Kidney (tissue), 13 donors: ENCODE measurements at regions not wholly inside any gene's neighbourhood (a gene's known extent, or its start where the extent isn't known, plus 50 kb on each side); places are given as distances from the start of the nearest gene placed in this dataset.

Experiments used
- DNase-seq, 5 donors: peaks; one replicate each; pipeline ENCODE4 v3.0.0-alpha.2; 2013 to 2020
- FAIRE-seq: peaks from 2 replicates; lab custom pipeline; 2012; peaks lifted over from hg19 to GRCh38; lab: Jason Lieb, UNC
- H3K27ac ChIP-seq, 2 donors: one replicate each; pipeline ENCODE4 v1.7.0; 2013; ENCODE audit warnings: low read depth in 2 of 2, low read length in 2 of 2, inconsistent platforms in 1 of 2
- H3K27me3 ChIP-seq: one replicate; pipeline ENCODE4 v1.7.1; 2013; ENCODE audit warnings: low read length, inconsistent platforms; ENCODE audit not compliant: control insufficient read depth, insufficient read depth
- H3K36me3 ChIP-seq, 3 donors: one replicate each; pipeline versions ENCODE4 v1.7.0 to v1.7.1; 2013; ENCODE audit warnings: low read length in 3 of 3, control low read depth in 1 of 3, inconsistent platforms in 1 of 3; ENCODE audit not compliant: insufficient read depth in 3 of 3, control insufficient read depth in 2 of 3
- H3K4me1 ChIP-seq, 3 donors: one replicate each; pipeline versions ENCODE4 v1.7.0 to v1.7.1; 2013; ENCODE audit warnings: low read length in 3 of 3, inconsistent platforms in 1 of 3, low read depth in 1 of 3; ENCODE audit not compliant: control insufficient read depth in 2 of 3, insufficient read depth in 2 of 3
- H3K4me3 ChIP-seq, 3 donors: one replicate each; pipeline versions ENCODE4 v1.7.0 to v1.8.1; 2013; ENCODE audit warnings: low read length in 3 of 3, control low read depth in 1 of 3, inconsistent platforms in 1 of 3
- H3K9ac ChIP-seq, 3 donors: one replicate each; pipeline versions ENCODE4 v1.7.0 to v1.7.1; 2013; ENCODE audit warnings: low read length in 3 of 3, control low read depth in 1 of 3, inconsistent platforms in 1 of 3
- H3K9me3 ChIP-seq, 3 donors: one replicate each; pipeline versions ENCODE4 v1.7.0 to v1.7.1; 2013; ENCODE audit warnings: low read length in 3 of 3, control low read depth in 1 of 3, inconsistent platforms in 1 of 3; ENCODE audit not compliant: control insufficient read depth in 2 of 3, insufficient read depth in 1 of 3
- intact Hi-C: fragments of 100-400 bp; cut with DNase I; formaldehyde crosslinking; loops from one replicate; pipeline ENCODE4 v1.11.1; 2022
- TF ChIP-seq, protein P1 (sequence below): IDR thresholded peaks from 3 replicates; pipeline ENCODE4 v1.5.1; 2012; ENCODE audit warnings: mild to moderate bottlenecking, moderate library complexity, borderline replicate concordance; ENCODE audit not compliant: insufficient read depth; ENCODE audit errors: extremely low read depth
- donor health status: control.
- donor health status: control.
- donor health status: control.
- donor health status: control.
- donor health status: control.
- donor health status: DM: yes; HTN: yes; CAD: no.
- donor health status: Normal renal cell carcinoma (clear cell type).

DNA sequence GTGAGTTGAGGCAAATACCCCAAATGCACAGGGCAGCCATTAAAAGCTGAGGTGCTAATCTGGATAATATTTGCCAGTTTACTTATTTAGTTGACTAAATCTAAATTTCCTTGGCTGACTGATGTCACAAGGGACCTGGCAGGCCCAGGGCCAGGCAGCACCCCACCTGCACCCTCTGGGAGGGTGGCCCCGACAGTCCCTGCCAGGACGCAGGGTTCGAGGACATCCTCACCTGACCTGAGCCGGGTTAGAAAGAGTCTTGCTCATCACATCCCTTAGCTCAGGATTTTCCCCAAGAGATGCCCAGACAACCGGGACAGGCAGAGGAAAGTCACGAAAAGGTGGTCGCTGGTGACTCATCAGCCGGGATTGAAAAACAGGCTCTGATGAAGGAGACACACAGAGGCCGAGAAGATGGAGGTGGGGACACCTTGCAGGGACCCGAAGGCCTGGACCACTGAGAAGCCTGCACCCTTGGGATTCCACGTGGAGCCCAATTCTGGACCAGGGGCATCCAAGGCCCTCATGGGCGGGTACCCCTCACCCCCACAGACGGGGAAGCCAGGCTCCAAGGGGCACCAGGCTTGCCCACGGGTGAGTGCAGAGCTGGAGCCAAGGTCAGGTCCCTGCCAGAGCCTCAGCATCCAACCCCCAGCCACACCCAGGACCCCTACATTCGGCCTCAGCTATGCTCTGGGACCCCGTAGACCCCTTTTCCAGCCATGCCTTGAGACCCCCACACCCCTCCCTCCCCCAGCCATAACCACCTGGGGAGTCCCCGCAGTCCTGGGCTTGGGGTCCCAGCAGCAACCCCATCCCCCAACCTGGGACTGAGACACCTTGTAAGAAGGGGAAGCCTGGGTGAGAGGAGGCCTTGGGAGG is 103.2 kb downstream of the SOX1 start:
- peaks cover 2% of the 10 kb centered on the region for H3K27me3 ChIP-seq
- no peaks in the 10 kb centered on the region for H3K4me1 ChIP-seq
- H3K9ac ChIP-seq: no peak overlapping the region
- intact Hi-C loops: no loop called here
- no peak overlapping the region for H3K27ac ChIP-seq
- TF ChIP-seq, protein P1, sequence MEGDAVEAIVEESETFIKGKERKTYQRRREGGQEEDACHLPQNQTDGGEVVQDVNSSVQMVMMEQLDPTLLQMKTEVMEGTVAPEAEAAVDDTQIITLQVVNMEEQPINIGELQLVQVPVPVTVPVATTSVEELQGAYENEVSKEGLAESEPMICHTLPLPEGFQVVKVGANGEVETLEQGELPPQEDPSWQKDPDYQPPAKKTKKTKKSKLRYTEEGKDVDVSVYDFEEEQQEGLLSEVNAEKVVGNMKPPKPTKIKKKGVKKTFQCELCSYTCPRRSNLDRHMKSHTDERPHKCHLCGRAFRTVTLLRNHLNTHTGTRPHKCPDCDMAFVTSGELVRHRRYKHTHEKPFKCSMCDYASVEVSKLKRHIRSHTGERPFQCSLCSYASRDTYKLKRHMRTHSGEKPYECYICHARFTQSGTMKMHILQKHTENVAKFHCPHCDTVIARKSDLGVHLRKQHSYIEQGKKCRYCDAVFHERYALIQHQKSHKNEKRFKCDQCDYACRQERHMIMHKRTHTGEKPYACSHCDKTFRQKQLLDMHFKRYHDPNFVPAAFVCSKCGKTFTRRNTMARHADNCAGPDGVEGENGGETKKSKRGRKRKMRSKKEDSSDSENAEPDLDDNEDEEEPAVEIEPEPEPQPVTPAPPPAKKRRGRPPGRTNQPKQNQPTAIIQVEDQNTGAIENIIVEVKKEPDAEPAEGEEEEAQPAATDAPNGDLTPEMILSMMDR: no peak
- H3K36me3 ChIP-seq: no peaks in the 10 kb centered on the region
- no peak for DNase-seq
- peaks cover 0 to 9% (median 0%) of the 10 kb centered on the region in 3 donors for H3K9me3 ChIP-seq
- no peak overlapping the region for H3K4me3 ChIP-seq
- no peak for FAIRE-seq

DNA sequence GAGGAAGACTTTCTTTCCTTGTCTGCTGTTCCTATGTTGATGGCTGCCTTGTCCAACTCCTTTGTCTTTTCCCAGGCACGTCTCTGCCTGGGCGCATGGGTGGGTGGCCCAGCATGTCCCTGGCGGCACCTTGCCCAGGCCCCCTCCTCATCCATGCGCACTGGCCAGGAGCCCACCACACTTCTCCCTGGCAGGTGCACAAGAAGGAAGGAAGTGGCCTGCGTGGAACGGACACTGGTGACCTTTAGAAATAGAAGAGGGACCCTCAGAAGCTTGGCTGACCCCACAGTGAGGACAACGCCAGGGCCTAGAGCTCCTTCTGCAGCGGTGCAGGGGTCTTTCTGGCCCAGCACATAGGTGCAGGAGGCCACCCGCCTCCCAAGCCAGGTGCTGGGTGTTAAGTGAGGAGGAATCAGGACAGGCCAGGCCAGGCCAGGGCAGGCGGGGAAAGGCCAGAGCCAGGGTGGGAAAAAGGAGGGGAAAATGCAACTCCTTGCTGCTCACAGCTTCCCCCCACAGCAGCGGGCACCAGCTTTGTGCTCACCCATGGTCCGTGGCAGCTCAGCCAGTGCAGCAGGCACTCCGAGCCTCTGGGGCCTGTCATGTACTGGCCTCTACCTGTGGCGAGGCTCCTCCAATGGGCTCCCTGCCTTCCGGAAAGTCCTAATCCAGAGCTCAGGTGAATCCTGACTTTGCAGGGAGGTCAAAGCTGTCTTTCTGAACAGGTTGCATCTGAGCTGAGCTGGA is 104.0 kb downstream of the SOX1 start:
- H3K27ac ChIP-seq: no peak overlapping the region
- H3K9ac ChIP-seq: no peak overlapping the region
- peaks cover 2% of the 10 kb centered on the region for H3K27me3 ChIP-seq
- TF ChIP-seq, protein P1: no peak
- H3K9me3 ChIP-seq: peaks cover 0 to 9% (median 0%) of the 10 kb centered on the region in 3 donors
- H3K4me1 ChIP-seq: no peaks in the 10 kb centered on the region
- no peaks in the 10 kb centered on the region for H3K36me3 ChIP-seq
- FAIRE-seq (no peak), DNase-seq (no peak)
- intact Hi-C loops: no loop called here
- no peak overlapping the region for H3K4me3 ChIP-seq

DNA sequence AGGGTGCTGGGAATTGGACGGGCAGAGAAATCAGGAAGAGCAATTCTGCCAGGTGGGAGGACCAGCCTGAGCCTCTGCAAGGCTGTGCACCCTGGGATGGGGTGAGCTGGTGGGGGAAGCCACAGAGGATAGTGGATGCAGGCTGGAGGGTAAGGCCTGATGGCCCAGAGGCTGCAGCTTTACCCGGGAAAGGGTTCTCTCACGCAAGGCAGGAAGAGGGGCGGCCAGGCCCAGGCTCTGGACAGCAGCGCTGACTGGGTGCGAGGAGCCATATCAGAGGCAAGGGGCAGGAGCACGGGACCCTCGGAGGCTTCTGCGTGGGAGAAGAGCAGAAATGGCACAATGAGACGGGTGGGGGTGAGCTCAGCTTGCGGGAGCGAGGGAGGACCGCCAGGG is 104.6 kb downstream of the SOX1 start:
- intact Hi-C loops: no loop called here
- H3K9ac ChIP-seq: no peak overlapping the region
- no peak for DNase-seq
- peaks cover 2% of the 10 kb centered on the region for H3K27me3 ChIP-seq
- no peaks in the 10 kb centered on the region for H3K36me3 ChIP-seq
- peaks cover 0 to 9% (median 0%) of the 10 kb centered on the region in 3 donors for H3K9me3 ChIP-seq
- H3K27ac ChIP-seq: no peak overlapping the region
- no peak for FAIRE-seq
- H3K4me1 ChIP-seq: no peaks in the 10 kb centered on the region
- TF ChIP-seq, protein P1: no peak
- H3K4me3 ChIP-seq: no peak overlapping the region
